Renal pelvis (tissue), 1 donor: ENCODE measurements at regions not wholly inside any gene's neighbourhood (a gene's known extent, or its start where the extent isn't known, plus 50 kb on each side); places are given as distances from the start of the nearest gene placed in this dataset.

Source experiments
- DNase-seq: peaks from one replicate; pipeline ENCODE4 v3.0.0-alpha.2; 2013

DNA sequence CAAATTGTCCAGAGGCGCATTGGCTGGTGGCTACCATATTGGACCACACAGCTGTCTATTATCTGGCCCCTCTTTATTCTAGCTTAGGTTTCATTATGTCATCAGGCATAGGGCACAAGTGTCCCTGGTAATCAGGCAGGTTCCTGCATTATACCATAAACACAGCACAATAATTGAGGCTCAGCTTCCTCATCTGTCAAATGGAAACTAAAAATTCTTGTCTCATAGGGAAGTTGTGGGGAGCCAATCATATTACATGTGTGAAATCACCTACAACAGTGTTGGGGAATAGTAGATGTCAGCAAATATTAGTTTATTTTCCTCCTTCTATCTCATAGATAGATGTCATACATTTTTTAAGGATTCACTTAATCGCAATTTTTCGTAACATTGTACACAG lies 231.0 kb upstream of the SORL1-AS1 start:
- no peak for DNase-seq
